ENCODE measurements at regions not wholly inside any gene's neighbourhood (a gene's known extent, or its start where the extent isn't known, plus 50 kb on each side); places are given as distances from the start of the nearest gene placed in this dataset.

- no peak for DNase-seq (ENCODE audit: low spot score)
These were observed 479.5 kb downstream of the TNS1 start for GRCh38 chr2:217523286-217523685.

GRCh38 chr2:217521820-217522219 lies 481.0 kb downstream of the TNS1 start:
- no peak for DNase-seq (ENCODE audit: low spot score)

GRCh38 chr2:217520356-217521010 lies 482.3 kb downstream of the TNS1 start:
- DNase-seq (ENCODE audit: low spot score): no peak

GRCh38 chr2:217517402-217517801 lies 485.4 kb downstream of the TNS1 start:
- no peak for DNase-seq (ENCODE audit: low spot score)

GRCh38 chr2:217515615-217516309 lies 487.0 kb downstream of the TNS1 start:
- no peak for DNase-seq (ENCODE audit: low spot score)

- no peak for DNase-seq (ENCODE audit: low spot score)
These were observed 489.5 kb downstream of the TNS1 start for GRCh38 chr2:217513258-217513657.

GRCh38 chr2:217512728-217513127 lies 490.1 kb downstream of the TNS1 start:
- no peak for DNase-seq (ENCODE audit: low spot score)

- DNase-seq (ENCODE audit: low spot score): no peak
These were observed 490.5 kb downstream of the TNS1 start for GRCh38 chr2:217512259-217512658.

GRCh38 chr2:217511850-217512249 lies 490.9 kb downstream of the TNS1 start:
- DNase-seq (ENCODE audit: low spot score): no peak

- DNase-seq (ENCODE audit: low spot score): no peak
These were observed 492.0 kb downstream of the TNS1 start for GRCh38 chr2:217510771-217511291.

GRCh38 chr2:217505303-217505702 lies 497.5 kb downstream of the TNS1 start:
- DNase-seq (ENCODE audit: low spot score): no peak

GRCh38 chr2:217501887-217502286 lies 500.9 kb downstream of the TNS1 start:
- DNase-seq (ENCODE audit: low spot score): no peak

GRCh38 chr2:217497843-217498377 lies 504.9 kb downstream of the TNS1 start:
- DNase-seq (ENCODE audit: low spot score): no peak

GRCh38 chr2:217494557-217494956 lies 508.2 kb downstream of the TNS1 start:
- no peak for DNase-seq (ENCODE audit: low spot score)

- DNase-seq (ENCODE audit: low spot score): no peak
These were observed 511.5 kb downstream of the TNS1 start for GRCh38 chr2:217491271-217491670.

GRCh38 chr2:217489145-217489960 lies 513.4 kb downstream of the TNS1 start:
- no peak for DNase-seq (ENCODE audit: low spot score)

GRCh38 chr2:217484046-217484445 lies 518.7 kb downstream of the TNS1 start:
- no peak for DNase-seq (ENCODE audit: low spot score)

- DNase-seq (ENCODE audit: low spot score): no peak
These were observed 520.6 kb downstream of the TNS1 start for GRCh38 chr2:217482056-217482710.

GRCh38 chr2:217481577-217481976 lies 521.2 kb downstream of the TNS1 start:
- no peak for DNase-seq (ENCODE audit: low spot score)

GRCh38 chr2:217479566-217479965 lies 523.2 kb downstream of the TNS1 start:
- DNase-seq (ENCODE audit: low spot score): no peak

GRCh38 chr2:217478831-217479455 lies 523.9 kb downstream of the TNS1 start:
- DNase-seq (ENCODE audit: low spot score): no peak

Data from hematopoietic multipotent progenitor cell treated with erythropoietin and hydrocortisone succinate and interleukin-3 and kit ligand, for 17 days (in vitro differentiated cells).